ENCODE measurements at regions not wholly inside any gene's neighbourhood (a gene's known extent, or its start where the extent isn't known, plus 50 kb on each side); places are given as distances from the start of the nearest gene placed in this dataset.
"Not testable (repeated sequence)": the region's sequence is repeated elsewhere in the genome, so short reads cannot be mapped to it uniquely, and the experiment has no call there.

- not testable (repeated sequence) for DNase-seq
Observed at GRCh38 chr10:29363930-29364329, 75.1 kb downstream of the LYZL1 start.

- not testable (repeated sequence) for DNase-seq
Observed at GRCh38 chr10:29366206-29366605, 77.3 kb downstream of the LYZL1 start.

GRCh38 chr10:29369419-29369818 lies 80.5 kb downstream of the LYZL1 start:
- no peak for DNase-seq

- DNase-seq, result no peak
Observed at GRCh38 chr10:29370097-29371092, 81.5 kb downstream of the LYZL1 start.

- DNase-seq, result no peak
Observed at GRCh38 chr10:29372920-29373319, 84.0 kb downstream of the LYZL1 start.

- DNase-seq, result no peak
Observed at GRCh38 chr10:29374162-29374561, 85.3 kb downstream of the LYZL1 start.

- no peak for DNase-seq
Observed at GRCh38 chr10:29375888-29376287, 87.0 kb downstream of the LYZL1 start.

GRCh38 chr10:29377333-29377961 lies 88.6 kb downstream of the LYZL1 start:
- DNase-seq, result no peak

GRCh38 chr10:29378106-29378505 lies 89.2 kb downstream of the LYZL1 start:
- no peak for DNase-seq

- no peak for DNase-seq
Observed at GRCh38 chr10:29379208-29379607, 90.3 kb downstream of the LYZL1 start.

- DNase-seq, result not testable (repeated sequence)
Observed at GRCh38 chr10:29379777-29380598, 91.1 kb downstream of the LYZL1 start.

- DNase-seq, result not testable (repeated sequence)
Observed at GRCh38 chr10:29380599-29381511, 92.0 kb downstream of the LYZL1 start.

- DNase-seq, result no peak
Observed at GRCh38 chr10:29386342-29386999, 97.6 kb downstream of the LYZL1 start.

- DNase-seq, result no peak
Observed at GRCh38 chr10:29387269-29387668, 98.4 kb downstream of the LYZL1 start.

GRCh38 chr10:29388112-29388511 lies 99.2 kb downstream of the LYZL1 start:
- not testable (repeated sequence) for DNase-seq

GRCh38 chr10:29389493-29389892 lies 100.6 kb downstream of the LYZL1 start:
- DNase-seq, result no peak

GRCh38 chr10:29389935-29390334 lies 101.1 kb downstream of the LYZL1 start:
- no peak for DNase-seq

GRCh38 chr10:29392376-29393021 lies 103.6 kb downstream of the LYZL1 start:
- DNase-seq, result peak in 1 of 4 experiments; percentile 1

- no peak for DNase-seq
Observed at GRCh38 chr10:29394321-29394932, 105.6 kb downstream of the LYZL1 start.

- DNase-seq, result no peak
Observed at GRCh38 chr10:29395409-29395808, 106.5 kb downstream of the LYZL1 start.
